ENCODE measurements at regions not wholly inside any gene's neighbourhood (a gene's known extent, or its start where the extent isn't known, plus 50 kb on each side); places are given as distances from the start of the nearest gene placed in this dataset.

DNA sequence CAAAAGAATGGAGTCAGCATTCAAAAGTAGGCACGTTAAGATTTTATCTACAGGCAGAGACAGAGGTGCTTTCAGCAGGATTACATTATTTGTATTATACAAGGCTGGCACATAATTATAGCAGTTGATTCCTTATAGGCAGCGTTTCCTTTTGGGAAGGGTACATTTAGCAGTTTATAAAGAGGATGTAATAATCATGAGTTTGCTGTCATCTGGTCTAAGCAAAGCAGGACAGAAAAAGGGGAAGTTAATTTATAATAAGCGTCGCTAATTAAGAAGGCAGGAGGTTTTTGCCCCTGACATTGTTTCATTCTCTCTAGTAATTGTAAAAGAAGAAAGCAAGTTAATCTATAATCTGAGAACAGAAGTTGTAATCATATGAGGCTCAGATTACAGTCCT lies 259.9 kb upstream of the MDGA2 start:
- no peak overlapping the region for H3K27ac ChIP-seq (ENCODE audit: low read length in 2 of 2)
- H3K4me1 ChIP-seq (ENCODE audit: control insufficient read depth in 2 of 2, insufficient read depth in 2 of 2, low read length in 2 of 2), result peaks cover 10 to 13% of the 10 kb centered on the region in 2 donors
- no peaks in the 10 kb centered on the region for H4K20me1 ChIP-seq (ENCODE audit: control insufficient read depth, insufficient read depth, low read length, poor library complexity, severe bottlenecking)
- no peaks in the 10 kb centered on the region for H3K36me3 ChIP-seq (replicated peaks in 1 of 2; ENCODE audit: control extremely low read depth in 1 of 2, control insufficient read depth in 1 of 2, extremely low read depth in 1 of 2, insufficient read depth in 2 of 2, low read length in 1 of 2)
- no peak overlapping the region for H3K4me3 ChIP-seq (ENCODE audit: control extremely low read depth in 1 of 5, extremely low read depth in 1 of 5, insufficient read depth in 1 of 5, low read depth in 2 of 5, low read length in 4 of 5)
- Mint-ChIP-seq H3K27me3 (no peaks in the 10 kb centered on the region), H3K4me3 (peak overlapping the region; percentile 29), H3K9me3 (ENCODE audit: insufficient read depth) (no peaks in the 10 kb centered on the region), H3K27ac (no peak overlapping the region), H3K4me1 (peaks cover 13% of the 10 kb centered on the region)
- POLR2A ChIA-PET, result no interaction called here
- ATAC-seq (ENCODE audit: low read depth) (peak; percentile 54), DNase-seq (peak; percentile 37)
- intact Hi-C loops (cut with micrococcal nuclease), result no loop called here
- H3K9me3 ChIP-seq (ENCODE audit: control extremely low read depth in 1 of 3, control insufficient read depth in 2 of 3, insufficient read depth in 1 of 3, low read length in 2 of 3), result no peaks in the 10 kb centered on the region
- H3K4me2 ChIP-seq (replicated peaks; ENCODE audit: low read depth, low read length, poor library complexity, severe bottlenecking), result peak overlapping the region; percentile 42
- H3K9ac ChIP-seq (ENCODE audit: low read length), result peak overlapping the region; percentile 17
- peaks cover 0 to 4% (median 0%) of the 10 kb centered on the region in 4 experiments for H3K27me3 ChIP-seq (replicated peaks in 1 of 4; ENCODE audit: control extremely low read depth in 1 of 4, control insufficient read depth in 3 of 4, insufficient read depth in 4 of 4, low read length in 3 of 4)
- 0% methylated on average over 1 of the region's 4 CpGs for WGBS (ENCODE audit: insufficient coverage)
- TF ChIP-seq CTCF (IDR thresholded peaks at IDR 0.05) (no peak), EZH2 (IDR thresholded peaks at IDR 0.05; ENCODE audit: borderline replicate concordance, insufficient read depth, low read depth, low read length, poor library complexity, severe bottlenecking) (no peak)
- no peaks in the 10 kb centered on the region for H3K79me2 ChIP-seq (ENCODE audit: control insufficient read depth, insufficient read depth, low read length)
- no peak overlapping the region for H2AFZ ChIP-seq (ENCODE audit: insufficient read depth, low read depth, low read length, poor library complexity, severe bottlenecking)
- CTCF ChIA-PET, result no interaction called here

GRCh38 chr14:47929334-47929733 lies 253.9 kb upstream of the MDGA2 start:
- H3K36me3 ChIP-seq (replicated peaks in 1 of 2; ENCODE audit: control extremely low read depth in 1 of 2, control insufficient read depth in 1 of 2, extremely low read depth in 1 of 2, insufficient read depth in 2 of 2, low read length in 1 of 2), result no peaks in the 10 kb centered on the region
- intact Hi-C loops (cut with micrococcal nuclease), result no loop called here
- peaks cover 0 to 4% (median 0%) of the 10 kb centered on the region in 4 experiments for H3K27me3 ChIP-seq (replicated peaks in 1 of 4; ENCODE audit: control extremely low read depth in 1 of 4, control insufficient read depth in 3 of 4, insufficient read depth in 4 of 4, low read length in 3 of 4)
- Mint-ChIP-seq H3K27ac (no peak overlapping the region), H3K4me1 (peaks cover 12% of the 10 kb centered on the region), H3K4me3 (peak overlapping the region; percentile 9), H3K9me3 (ENCODE audit: insufficient read depth) (no peaks in the 10 kb centered on the region), H3K27me3 (no peaks in the 10 kb centered on the region)
- ATAC-seq (ENCODE audit: low read depth), result peak; percentile 73
- H3K4me1 ChIP-seq (ENCODE audit: control insufficient read depth in 2 of 2, insufficient read depth in 2 of 2, low read length in 2 of 2), result peaks cover 3 to 16% of the 10 kb centered on the region in 2 donors
- H3K4me2 ChIP-seq (replicated peaks; ENCODE audit: low read depth, low read length, poor library complexity, severe bottlenecking), result peak overlapping the region; percentile 15
- H3K9me3 ChIP-seq (ENCODE audit: control extremely low read depth in 1 of 3, control insufficient read depth in 2 of 3, insufficient read depth in 1 of 3, low read length in 2 of 3), result peaks cover 0 to 9% (median 4%) of the 10 kb centered on the region in 3 donors
- H2AFZ ChIP-seq (ENCODE audit: insufficient read depth, low read depth, low read length, poor library complexity, severe bottlenecking), result no peak overlapping the region
- H3K79me2 ChIP-seq (ENCODE audit: control insufficient read depth, insufficient read depth, low read length), result no peaks in the 10 kb centered on the region
- POLR2A ChIA-PET, result no interaction called here
- DNase-seq, result peak; percentile 61
- no peak overlapping the region for H3K9ac ChIP-seq (ENCODE audit: low read length)
- CTCF ChIA-PET, result no interaction called here
- H3K4me3 ChIP-seq (ENCODE audit: control extremely low read depth in 1 of 5, extremely low read depth in 1 of 5, insufficient read depth in 1 of 5, low read depth in 2 of 5, low read length in 4 of 5), result no peak overlapping the region
- no peak overlapping the region for H3K27ac ChIP-seq (ENCODE audit: low read length in 2 of 2)
- no peaks in the 10 kb centered on the region for H4K20me1 ChIP-seq (ENCODE audit: control insufficient read depth, insufficient read depth, low read length, poor library complexity, severe bottlenecking)
- TF ChIP-seq EZH2 (IDR thresholded peaks at IDR 0.05; ENCODE audit: borderline replicate concordance, insufficient read depth, low read depth, low read length, poor library complexity, severe bottlenecking) (no peak), CTCF (IDR thresholded peaks at IDR 0.05) (no peak)
